ENCODE measurements at regions not wholly inside any gene's neighbourhood (a gene's known extent, or its start where the extent isn't known, plus 50 kb on each side); places are given as distances from the start of the nearest gene placed in this dataset.
"Not testable (repeated sequence)": the region's sequence is repeated elsewhere in the genome, so short reads cannot be mapped to it uniquely, and the experiment has no call there.

DNA sequence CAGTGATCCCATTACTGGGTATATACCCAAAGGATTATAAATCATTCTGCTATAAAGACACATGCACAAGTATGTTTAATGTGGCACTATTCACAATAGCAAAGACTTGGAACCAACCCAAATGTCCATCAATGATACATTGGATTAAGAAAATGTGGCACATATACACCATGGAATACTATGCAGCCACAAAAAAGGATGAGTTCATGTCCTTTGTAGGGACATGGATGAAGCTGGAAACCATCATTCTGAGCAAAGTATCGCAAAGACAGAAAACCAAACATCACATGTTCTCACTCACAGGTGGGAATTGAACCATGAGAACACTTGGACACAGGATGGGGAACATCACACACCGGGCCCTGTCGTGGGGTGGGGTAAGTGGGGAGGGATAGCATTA is 150.2 kb upstream of the PIK3R1 start:
- not testable (repeated sequence) for DNase-seq, H3K27ac Mint-ChIP-seq, H3K27me3 Mint-ChIP-seq, H3K36me3 Mint-ChIP-seq, H3K4me1 Mint-ChIP-seq, H3K4me3 Mint-ChIP-seq
- H3K9me3 Mint-ChIP-seq = peaks cover 34% of the 10 kb centered on the region

DNA sequence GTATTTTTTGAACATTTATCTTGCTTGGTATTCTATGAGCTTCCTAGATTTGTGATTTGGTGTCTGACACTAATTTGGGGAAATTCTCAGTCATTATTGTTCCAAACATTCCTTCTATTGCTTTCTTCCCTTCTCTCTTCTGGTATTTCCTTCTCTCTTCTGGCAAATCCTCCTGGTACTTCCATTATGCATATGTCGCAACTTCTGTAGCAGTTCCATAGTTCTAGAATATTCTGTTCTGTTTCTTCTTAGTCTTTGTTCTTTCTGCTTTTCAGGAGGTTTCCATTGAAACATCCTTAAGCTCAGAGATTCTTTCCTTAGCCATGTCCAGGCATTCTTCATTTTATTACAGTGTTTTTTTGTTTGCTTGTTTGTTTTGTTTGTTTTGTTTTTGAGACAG is 155.2 kb upstream of the PIK3R1 start:
- Mint-ChIP-seq H3K27ac (no peak overlapping the region), H3K4me1 (no peaks in the 10 kb centered on the region), H3K36me3 (no peaks in the 10 kb centered on the region), H3K9me3 (peaks cover 29% of the 10 kb centered on the region), H3K27me3 (no peaks in the 10 kb centered on the region), H3K4me3 (no peak overlapping the region)
- DNase-seq = no peak

DNA sequence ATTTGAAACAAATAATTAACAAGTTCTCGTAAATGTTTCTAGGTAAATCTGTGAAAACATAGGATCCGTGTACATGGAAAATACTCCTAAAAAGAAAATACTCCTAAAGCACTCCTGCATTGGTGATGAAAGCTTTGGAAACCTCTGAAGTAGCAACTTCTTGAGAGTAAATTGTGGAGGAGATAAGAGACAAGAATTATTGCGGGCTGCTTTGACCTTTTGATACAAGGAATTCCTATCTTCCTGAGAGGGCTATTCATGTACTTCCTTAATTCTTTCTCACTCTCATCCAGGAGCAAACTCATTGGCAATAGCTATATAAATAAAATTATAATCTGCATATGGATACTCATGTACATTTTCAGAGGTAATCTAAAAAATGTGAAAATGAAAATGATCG is 158.4 kb upstream of the PIK3R1 start:
- no peak for DNase-seq
- Mint-ChIP-seq H3K27ac (no peak overlapping the region), H3K36me3 (no peaks in the 10 kb centered on the region), H3K4me1 (no peaks in the 10 kb centered on the region), H3K9me3 (peaks cover 14% of the 10 kb centered on the region), H3K27me3 (no peaks in the 10 kb centered on the region), H3K4me3 (no peak overlapping the region)

DNA sequence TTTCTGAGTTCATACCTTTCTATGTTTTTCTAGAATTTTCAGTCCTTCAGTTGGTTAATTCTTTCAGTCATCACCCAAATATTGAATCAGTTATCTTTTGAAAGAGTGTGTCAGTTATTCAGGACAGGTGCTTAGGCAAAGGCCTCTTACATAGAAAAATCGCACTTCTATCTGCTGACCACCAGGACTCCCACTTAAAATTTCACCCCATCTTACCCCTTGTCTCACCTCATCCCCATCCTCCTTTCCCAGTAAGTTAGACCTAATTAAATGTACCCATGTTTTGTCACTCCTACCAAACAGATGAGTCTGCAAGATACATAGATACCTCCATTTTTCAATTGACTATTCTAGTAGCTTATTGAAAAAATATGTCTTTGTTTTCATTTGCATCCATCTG is 159.9 kb upstream of the PIK3R1 start:
- H3K9me3 Mint-ChIP-seq = no peaks in the 10 kb centered on the region
- no peak overlapping the region for H3K4me3 Mint-ChIP-seq
- DNase-seq = no peak
- H3K27me3 Mint-ChIP-seq = no peaks in the 10 kb centered on the region
- H3K27ac Mint-ChIP-seq = no peak overlapping the region
- no peaks in the 10 kb centered on the region for H3K36me3 Mint-ChIP-seq
- no peaks in the 10 kb centered on the region for H3K4me1 Mint-ChIP-seq

DNA sequence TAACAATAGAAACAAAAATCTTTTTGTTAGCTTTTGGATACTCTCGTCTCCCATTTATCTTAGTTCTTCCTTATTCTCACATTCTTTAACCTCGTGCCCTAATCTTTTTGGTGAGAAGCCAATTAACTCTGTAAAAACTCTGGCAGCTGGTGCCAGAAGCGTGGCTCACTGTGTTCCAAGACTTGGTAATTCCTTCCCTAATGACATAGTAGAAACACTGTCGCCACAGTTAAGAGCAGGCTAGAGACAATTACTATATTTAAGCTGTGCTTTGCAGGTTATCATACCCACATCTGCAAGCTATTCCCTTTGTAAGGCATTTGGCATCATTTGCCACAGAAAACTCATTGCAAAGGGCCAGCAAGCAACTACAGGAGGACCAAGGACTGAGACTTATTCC is 160.9 kb upstream of the PIK3R1 start:
- Mint-ChIP-seq H3K36me3 (no peaks in the 10 kb centered on the region), H3K4me1 (no peaks in the 10 kb centered on the region)

DNA sequence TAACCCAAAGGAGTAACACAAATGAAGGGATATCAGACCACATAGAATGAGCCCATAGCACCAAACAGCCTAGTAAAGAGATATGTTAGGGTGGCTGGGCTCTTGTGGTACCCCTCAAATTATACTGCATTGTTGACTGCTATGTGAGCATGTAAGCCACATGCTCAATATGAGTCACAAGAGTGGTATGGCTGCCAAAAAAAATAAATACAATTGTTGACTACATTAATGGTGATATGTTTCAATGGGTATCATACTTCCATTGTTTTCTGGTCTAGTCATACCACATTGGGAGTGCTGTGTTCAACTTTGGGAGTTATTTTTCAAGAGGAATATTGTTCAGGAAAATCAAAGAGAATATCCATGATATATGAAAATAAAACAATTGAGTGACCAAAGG is 162.4 kb upstream of the PIK3R1 start:
- Mint-ChIP-seq H3K4me3 (no peak overlapping the region), H3K9me3 (peaks cover 5% of the 10 kb centered on the region), H3K27ac (no peak overlapping the region), H3K4me1 (no peaks in the 10 kb centered on the region), H3K27me3 (no peaks in the 10 kb centered on the region), H3K36me3 (peaks cover 2% of the 10 kb centered on the region)
- DNase-seq = no peak

More for the DNA sequence above, 160.9 kb upstream of the PIK3R1 start:
- no peaks in the 10 kb centered on the region for H3K9me3 Mint-ChIP-seq
- no peak overlapping the region for H3K27ac Mint-ChIP-seq
- H3K4me3 Mint-ChIP-seq = no peak overlapping the region
- DNase-seq = no peak
- no peaks in the 10 kb centered on the region for H3K27me3 Mint-ChIP-seq

DNA sequence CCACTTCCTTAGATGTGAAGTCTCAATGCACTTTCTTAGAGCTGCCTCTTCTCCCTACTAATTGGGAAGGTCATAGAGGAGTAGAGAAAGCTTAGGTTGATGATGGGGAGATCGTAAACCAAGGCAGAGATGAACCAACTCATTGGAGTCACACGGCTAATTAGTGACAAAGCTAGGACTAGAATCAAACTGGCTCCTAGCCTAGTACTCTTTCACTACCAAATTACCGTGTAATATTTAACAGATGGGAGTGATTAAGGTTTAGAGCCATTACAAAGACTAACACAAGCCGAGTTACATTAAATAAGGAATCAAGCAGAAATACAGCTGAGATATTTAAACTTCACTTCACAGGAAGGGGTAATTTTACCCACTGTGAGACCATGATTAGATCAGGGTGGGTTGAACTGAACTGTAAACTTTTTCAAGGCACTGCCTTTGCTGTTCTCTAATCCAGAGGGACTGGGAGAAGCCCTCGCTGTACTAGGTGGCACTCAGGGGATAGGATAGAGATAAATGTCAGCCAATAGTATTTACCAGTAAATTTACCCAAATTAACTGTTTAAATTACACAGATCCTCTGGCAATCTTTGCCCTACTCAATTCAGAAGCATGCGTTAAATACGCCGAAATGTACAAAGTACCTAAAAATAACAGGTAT is 166.4 kb upstream of the PIK3R1 start:
- H3K27ac Mint-ChIP-seq = no peak overlapping the region
- H3K4me3 Mint-ChIP-seq = no peak overlapping the region
- H3K36me3 Mint-ChIP-seq = peaks cover 4% of the 10 kb centered on the region
- DNase-seq = no peak
- H3K9me3 Mint-ChIP-seq = peaks cover 11% of the 10 kb centered on the region
- H3K4me1 Mint-ChIP-seq = no peaks in the 10 kb centered on the region
- H3K27me3 Mint-ChIP-seq = no peaks in the 10 kb centered on the region

DNA sequence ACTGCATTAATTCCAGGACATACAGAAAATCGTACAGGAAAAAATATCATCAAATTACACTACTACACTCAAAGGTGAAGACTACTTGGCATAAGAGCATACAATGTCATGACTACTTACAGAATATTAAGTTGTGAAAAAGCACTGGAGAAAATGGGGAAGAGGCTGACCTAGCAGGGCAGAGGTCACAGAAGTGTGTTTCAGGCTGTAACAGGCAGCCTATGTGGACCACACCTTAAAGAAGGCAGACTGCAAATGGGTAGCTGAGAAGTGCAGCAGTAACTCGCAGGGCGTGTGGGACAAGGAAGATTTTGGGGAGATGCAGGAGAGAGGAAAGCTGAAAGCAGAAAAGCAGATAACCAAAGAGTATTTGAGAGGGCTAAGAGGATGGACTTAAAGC is 167.0 kb upstream of the PIK3R1 start:
- Mint-ChIP-seq H3K4me1 (no peaks in the 10 kb centered on the region), H3K4me3 (no peak overlapping the region), H3K27me3 (no peaks in the 10 kb centered on the region), H3K27ac (no peak overlapping the region), H3K9me3 (peaks cover 11% of the 10 kb centered on the region), H3K36me3 (peaks cover 4% of the 10 kb centered on the region)
- no peak for DNase-seq

DNA sequence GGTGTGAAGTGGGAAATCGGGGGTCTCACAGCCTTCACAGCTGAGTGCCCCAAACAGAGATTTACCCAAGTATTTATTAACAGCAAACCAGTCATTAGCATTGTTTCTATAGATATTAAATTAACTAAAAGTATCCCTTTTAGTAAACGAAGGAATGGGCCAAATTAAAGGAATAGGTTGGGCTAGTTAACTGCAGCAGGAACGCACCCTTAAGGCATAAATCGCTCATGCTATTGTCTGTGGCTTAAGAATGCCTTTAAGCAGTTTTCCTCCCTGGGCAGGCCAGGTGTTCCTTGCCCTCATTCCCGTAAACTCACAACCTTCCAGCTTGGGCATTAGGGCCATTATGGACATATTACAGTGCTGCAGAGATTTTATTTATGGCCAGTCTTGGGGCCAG is 167.5 kb upstream of the PIK3R1 start:
- H3K9me3 Mint-ChIP-seq = peaks cover 11% of the 10 kb centered on the region
- H3K4me3 Mint-ChIP-seq, H3K27ac Mint-ChIP-seq, DNase-seq, H3K36me3 Mint-ChIP-seq, H3K4me1 Mint-ChIP-seq, H3K27me3 Mint-ChIP-seq: not testable (repeated sequence)

DNA sequence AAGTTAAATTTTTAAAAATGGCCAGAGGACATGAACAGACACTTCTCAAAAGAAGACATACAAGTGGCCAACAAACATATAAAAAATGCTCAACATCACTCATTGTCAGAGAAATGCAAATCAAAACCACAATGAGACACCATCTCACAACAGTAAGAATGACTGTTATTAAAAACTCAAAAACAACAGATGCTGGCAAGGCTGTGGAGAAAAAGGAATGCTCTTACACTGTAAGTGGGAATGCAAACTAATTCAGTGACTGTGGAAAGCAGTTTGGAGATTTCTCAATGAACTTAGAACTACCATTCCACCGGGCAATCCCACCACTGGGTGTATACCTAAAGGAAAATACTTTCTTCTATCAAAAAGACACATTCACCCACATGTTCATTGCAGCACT is 168.5 kb upstream of the PIK3R1 start:
- Mint-ChIP-seq H3K36me3 (peaks cover 4% of the 10 kb centered on the region), H3K9me3 (peaks cover 11% of the 10 kb centered on the region), H3K4me1 (no peaks in the 10 kb centered on the region), H3K27me3 (no peaks in the 10 kb centered on the region), H3K27ac (no peak overlapping the region), H3K4me3 (no peak overlapping the region)
- DNase-seq = no peak

DNA sequence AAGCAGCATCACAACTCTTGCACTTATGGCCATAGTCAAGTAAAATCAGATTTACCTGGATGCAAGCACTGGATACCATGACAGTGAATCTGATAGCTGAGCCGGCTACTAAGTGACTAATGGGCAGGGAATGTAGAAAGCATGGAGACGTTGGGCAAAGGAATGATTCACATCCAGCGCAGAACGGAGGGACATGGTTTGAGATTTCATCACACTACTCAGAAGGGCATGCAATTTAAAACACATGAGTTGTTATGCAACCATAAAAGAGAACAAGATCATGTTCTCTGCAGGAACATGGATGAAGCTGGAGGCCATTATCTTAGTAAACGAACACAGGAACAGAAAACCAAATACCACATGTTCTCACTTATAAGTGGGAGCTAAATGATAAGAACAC is 169.1 kb upstream of the PIK3R1 start:
- H3K27ac Mint-ChIP-seq = no peak overlapping the region
- H3K4me3 Mint-ChIP-seq = no peak overlapping the region
- DNase-seq = no peak
- H3K36me3 Mint-ChIP-seq = peaks cover 4% of the 10 kb centered on the region
- H3K4me1 Mint-ChIP-seq = no peaks in the 10 kb centered on the region
- peaks cover 11% of the 10 kb centered on the region for H3K9me3 Mint-ChIP-seq
- H3K27me3 Mint-ChIP-seq = no peaks in the 10 kb centered on the region

DNA sequence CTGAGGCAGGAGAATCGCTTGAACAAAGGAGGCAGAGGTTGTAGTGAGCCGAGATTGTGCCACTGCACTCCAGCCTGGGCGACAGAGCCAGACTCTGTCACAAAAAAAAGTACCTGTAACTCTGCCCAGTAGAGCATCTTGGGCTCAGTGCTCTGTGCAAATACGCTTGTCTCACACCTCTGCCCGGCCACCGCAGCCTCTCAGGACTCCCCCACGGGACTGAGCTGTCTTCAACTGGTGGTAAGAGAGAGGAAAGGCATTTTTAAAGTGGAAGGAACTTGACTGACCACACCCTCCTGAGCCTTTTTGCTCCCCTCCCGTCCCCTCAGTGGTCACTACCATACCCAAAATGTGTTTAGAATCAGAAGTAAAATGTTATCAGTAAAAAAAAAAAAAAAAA is 174.3 kb upstream of the PIK3R1 start:
- no peaks in the 10 kb centered on the region for H3K36me3 Mint-ChIP-seq
- H3K27ac Mint-ChIP-seq = no peak overlapping the region
- no peaks in the 10 kb centered on the region for H3K27me3 Mint-ChIP-seq
- no peaks in the 10 kb centered on the region for H3K4me1 Mint-ChIP-seq
- no peak overlapping the region for H3K4me3 Mint-ChIP-seq
- no peak for DNase-seq
- no peaks in the 10 kb centered on the region for H3K9me3 Mint-ChIP-seq

DNA sequence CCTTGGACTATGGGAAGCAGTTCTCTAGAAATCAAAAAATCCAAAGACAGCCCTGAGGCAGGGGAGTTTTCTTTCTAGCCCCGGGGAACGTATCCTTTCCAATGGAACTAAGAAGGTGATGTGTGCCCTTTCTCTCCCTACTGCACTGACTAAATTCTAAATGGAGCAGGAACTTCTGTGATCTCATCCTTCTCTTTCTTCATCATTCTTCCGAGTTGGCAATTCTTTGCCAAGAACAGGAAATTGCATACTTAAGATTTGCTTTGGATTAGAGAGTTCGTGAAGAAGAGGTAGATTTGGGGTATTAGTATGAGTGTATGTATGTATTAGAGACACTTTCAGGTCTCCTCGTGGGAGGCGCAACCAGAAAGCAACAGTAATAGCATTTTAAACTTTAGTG is 178.0 kb upstream of the PIK3R1 start:
- Mint-ChIP-seq H3K9me3 (no peaks in the 10 kb centered on the region), H3K4me3 (no peak overlapping the region), H3K4me1 (no peaks in the 10 kb centered on the region), H3K36me3 (no peaks in the 10 kb centered on the region), H3K27ac (no peak overlapping the region), H3K27me3 (no peaks in the 10 kb centered on the region)
- no peak for DNase-seq

DNA sequence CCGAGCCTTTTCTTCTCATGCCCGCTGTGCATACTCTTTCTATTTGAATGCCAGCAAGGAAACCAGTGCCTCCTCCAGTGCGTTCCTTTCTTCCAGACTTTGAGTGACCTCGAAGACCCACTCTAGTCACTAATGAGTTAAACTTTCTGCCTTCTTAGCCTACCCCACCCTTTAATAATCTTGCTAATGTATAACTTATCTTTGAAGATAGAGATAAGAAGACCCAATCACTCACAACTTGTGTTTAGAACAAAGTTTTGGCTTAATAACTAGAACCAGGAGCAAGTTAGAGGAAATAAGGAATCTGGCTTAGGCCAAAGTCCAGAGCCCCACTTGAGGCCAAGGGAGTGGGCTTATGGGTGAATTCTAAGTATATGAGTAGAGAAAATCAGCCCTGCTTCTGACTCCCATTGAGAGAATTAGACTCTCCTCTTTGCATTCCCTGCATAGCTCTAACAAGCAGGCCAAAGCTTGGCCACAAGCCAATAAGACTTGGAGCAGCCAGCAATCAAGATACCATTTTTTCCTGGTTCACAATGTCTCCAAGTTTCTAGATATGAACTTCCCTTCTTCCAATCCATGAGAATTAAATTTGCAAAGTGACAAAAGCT is 181.5 kb upstream of the PIK3R1 start:
- Mint-ChIP-seq H3K9me3 (no peaks in the 10 kb centered on the region), H3K4me1 (no peaks in the 10 kb centered on the region), H3K4me3 (no peak overlapping the region), H3K27me3 (peaks cover 4% of the 10 kb centered on the region), H3K27ac (no peak overlapping the region), H3K36me3 (no peaks in the 10 kb centered on the region)
- no peak for DNase-seq

DNA sequence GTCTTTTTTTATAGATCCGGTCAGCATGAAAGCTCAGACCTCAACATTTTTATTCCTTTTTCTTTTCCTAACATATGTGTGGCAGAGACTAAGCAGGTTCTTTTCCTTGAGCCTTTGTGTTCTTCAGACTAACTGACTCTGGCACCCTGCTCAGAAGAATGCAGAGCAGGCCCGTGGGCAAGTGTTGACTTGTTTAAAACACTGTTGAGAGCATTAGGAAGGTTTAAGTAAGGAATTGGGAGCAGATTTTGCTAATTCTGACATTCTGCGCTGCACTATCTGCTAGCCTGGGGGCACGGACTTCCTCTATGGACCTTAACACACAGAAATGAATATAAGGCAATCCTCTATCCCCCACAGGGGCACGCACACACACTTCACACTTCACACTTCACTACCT is 182.5 kb upstream of the PIK3R1 start:
- H3K4me3 Mint-ChIP-seq = no peak overlapping the region
- no peak overlapping the region for H3K27ac Mint-ChIP-seq
- H3K36me3 Mint-ChIP-seq = no peaks in the 10 kb centered on the region
- peaks cover 4% of the 10 kb centered on the region for H3K27me3 Mint-ChIP-seq
- no peaks in the 10 kb centered on the region for H3K9me3 Mint-ChIP-seq
- no peaks in the 10 kb centered on the region for H3K4me1 Mint-ChIP-seq
- no peak for DNase-seq

DNA sequence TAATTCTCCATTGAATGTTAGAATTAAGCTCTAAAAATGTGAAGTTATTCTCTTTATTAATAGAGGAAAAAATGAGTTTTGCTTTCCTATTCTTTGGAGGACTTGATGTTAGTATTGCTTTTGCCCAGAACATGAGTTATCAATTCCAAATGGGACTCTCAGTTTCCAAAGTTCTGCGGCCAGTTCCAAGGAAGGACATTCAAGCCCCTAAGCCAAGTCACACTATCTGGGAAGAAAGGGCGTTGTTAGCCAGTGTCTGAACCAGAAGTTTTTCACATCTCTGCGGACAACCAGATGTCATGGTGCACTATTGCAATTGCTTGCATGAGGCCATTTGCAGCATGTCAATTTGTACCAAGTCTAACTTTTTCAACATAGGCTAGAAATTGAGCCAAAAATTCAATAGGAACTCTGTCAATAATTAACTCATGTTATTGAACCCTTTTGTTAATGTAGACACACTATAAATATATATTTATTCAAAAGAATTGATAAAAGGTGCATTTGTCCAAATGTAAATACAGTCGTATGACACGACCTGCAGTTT is 183.3 kb upstream of the PIK3R1 start:
- H3K4me1 Mint-ChIP-seq = no peaks in the 10 kb centered on the region
- H3K4me3 Mint-ChIP-seq = no peak overlapping the region
- DNase-seq = no peak
- no peak overlapping the region for H3K27ac Mint-ChIP-seq
- H3K36me3 Mint-ChIP-seq = no peaks in the 10 kb centered on the region
- H3K9me3 Mint-ChIP-seq = no peaks in the 10 kb centered on the region
- H3K27me3 Mint-ChIP-seq = peaks cover 4% of the 10 kb centered on the region
